Pulmonary artery endothelial cell (primary cell): ENCODE measurements at regions not wholly inside any gene's neighbourhood (a gene's known extent, or its start where the extent isn't known, plus 50 kb on each side); places are given as distances from the start of the nearest gene placed in this dataset.
"Not testable (repeated sequence)": the region's sequence is repeated elsewhere in the genome, so short reads cannot be mapped to it uniquely, and the experiment has no call there.

ENCODE experiments used
- DNase-seq: peaks from one replicate; pipeline ENCODE4 v3.0.0-alpha.2; 2011; ENCODE audit warnings: low read depth, low spot score

GRCh38 chr3:193118907-193119306 lies 122.1 kb upstream of the PLAAT1 start:
- DNase-seq = no peak

DNA sequence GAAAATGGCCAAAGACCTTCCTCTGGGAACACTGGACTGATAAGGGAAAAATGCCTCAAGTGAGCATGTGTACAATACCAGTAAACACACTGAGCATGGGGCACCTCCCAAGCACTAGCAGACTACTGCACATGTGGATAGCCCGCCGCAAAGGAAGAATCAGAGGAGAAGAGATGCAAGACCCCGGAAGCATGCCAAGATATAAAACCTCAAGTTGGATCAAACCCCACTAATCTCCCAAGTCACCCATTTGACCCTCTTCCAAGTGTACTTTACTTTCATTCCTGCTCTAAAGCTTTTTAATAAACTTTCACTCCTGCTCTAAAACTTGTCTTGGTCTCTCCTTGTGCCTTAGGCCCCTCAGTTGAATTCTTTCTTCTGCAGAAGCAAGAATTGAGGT lies 121.1 kb upstream of the PLAAT1 start:
- DNase-seq = no peak

- no peak for DNase-seq
These were observed 116.2 kb upstream of the PLAAT1 start for GRCh38 chr3:193124861-193125260.

DNA sequence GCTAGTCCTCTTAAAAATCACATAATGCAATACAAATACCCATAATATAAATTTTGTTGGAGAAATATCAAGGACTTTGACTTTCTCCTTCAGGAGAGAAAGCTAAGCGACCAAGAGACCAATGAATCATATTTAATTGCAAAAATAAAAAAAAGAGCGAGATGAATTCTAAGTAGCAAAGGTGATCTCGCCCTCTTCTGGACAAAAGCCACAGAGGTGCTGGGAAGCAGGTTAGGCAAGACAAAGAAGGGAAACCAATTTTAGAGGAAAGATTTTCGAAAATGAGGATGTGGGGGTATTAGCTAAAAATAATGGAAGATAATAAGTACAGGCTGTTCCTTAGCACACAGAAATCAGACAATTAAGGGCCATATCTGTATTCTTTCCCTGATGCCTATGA lies 111.4 kb upstream of the PLAAT1 start:
- DNase-seq = no peak

- DNase-seq = no peak
These were observed 110.4 kb upstream of the PLAAT1 start for GRCh38 chr3:193130576-193130975.

DNA sequence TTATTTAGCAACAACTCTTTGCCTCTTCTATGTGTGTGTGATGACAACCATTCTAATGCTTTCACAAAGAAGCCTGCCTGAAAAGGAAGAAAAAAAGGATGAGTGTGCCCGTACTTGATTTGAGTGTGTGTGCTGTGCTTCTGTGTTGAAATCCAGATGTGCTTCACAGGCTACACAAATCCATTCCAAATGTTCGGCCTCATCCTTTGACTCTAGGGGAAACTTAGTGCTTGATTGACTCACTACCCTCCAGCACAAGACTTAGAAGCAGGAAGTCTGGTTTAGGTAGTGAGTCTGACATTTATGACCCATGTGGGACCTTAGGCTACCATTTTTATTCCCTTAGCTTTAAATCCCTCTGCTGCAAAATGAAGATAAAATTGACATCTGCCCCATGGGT lies 108.8 kb upstream of the PLAAT1 start:
- no peak for DNase-seq

GRCh38 chr3:193132964-193133363 lies 108.1 kb upstream of the PLAAT1 start:
- no peak for DNase-seq

GRCh38 chr3:193134856-193135255 lies 106.2 kb upstream of the PLAAT1 start:
- peak; percentile 5 for DNase-seq

DNA sequence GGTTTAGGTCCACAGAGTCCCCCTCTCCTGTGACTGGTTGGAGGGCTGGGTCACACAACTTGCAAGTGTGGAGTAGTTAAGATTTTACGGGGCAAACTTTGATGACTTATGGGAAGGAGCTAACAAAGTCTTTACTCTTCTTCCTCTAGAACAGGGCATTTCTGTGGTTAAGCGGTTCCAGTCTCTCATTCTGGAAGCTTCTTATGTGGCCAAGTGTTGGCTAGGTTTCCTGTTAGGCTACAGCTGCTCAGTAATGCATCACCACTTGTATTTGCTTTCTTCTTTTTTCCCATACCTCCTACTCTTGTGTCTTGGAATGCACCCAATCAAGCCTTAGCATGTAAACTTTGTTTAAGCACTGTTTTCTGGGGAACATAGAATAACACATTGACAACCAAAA lies 100.6 kb upstream of the PLAAT1 start:
- no peak for DNase-seq

GRCh38 chr3:193145248-193145647 lies 95.8 kb upstream of the PLAAT1 start:
- no peak for DNase-seq

DNA sequence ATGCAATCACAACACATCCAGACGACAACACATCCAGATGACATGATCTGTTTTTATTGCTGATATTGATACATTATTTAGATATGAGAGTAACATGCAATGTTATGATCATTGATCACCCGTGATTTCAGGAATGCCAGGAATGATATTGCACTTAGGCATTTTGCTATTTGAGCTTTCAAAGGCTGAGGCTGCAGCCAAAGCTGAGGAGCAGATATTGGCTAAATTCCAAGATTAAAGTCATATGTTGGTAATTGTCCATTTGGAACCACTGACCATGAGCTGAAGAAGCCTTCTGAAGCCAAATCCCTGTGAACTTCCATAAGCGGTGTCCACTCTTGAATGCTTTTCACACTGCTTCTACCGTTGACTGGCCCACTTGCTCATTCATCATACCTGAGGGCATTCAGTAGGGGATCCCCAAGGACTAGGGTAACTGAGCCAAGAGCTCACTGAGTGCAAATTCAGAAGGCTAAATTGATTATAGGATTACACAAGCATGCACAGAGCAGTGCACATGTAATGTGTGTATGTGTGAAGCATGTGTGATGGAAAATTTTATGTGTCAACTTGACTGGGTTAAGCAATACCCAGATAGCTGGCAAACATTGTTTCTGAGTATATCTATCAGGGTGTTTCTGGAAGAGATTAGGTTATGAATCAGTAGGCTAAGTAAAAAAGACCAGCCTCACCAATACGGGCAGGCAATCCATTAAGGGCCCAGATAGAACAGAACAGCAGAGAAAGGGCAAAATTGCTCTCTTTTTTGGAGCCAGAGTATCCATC lies 92.1 kb upstream of the PLAAT1 start:
- DNase-seq = no peak

DNA sequence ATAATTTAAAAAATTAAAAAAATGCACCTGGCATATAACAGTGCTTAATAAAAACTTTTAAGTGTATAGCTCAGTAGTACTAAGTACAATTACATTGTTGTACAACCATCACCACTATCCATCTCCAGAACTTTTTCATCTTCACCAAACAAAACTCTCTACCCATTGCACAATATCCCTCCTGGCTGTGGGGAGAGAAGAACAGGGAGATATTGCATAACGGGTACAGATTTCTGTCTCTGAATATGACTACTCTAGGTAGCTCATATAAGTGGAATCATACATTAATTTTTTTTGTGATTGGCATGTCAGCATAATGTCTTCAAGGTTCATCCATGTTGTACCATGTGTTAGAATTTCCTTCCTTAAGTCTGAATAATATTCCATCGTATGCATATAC lies 91.0 kb upstream of the PLAAT1 start:
- DNase-seq = no peak

DNA sequence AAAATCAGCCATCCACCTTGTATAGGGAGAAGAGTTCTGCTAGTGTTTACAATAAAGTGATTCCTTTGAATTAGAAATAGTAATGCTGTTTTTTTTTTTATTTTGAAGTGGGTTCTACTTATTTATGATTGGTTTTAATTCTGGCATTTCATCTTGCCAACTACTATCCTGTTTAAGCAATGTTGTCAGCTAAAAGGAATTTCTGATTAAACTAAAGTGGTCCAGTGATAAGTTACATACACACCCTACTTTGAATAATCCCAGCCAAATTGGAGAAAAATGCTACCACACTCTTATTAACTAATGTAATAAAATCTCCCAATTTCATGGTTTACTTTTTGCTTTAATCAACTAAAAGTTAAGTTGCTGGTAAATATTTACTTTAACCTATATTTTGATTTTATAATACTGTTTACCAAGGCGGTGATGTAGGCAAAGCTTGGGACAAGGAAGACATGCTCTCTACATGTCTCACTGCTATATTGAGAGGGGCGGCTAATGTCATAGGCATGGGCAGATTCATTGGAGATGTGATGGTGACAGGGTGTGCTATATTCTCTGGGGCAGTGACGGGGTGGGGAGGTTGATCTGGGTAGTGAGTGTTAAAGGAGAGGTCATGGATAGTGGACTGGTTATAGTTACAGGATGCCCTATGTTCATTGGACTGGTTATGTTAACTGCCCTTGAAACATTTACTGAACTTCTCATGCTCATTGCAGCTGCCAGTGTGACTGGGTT lies 85.8 kb upstream of the PLAAT1 start:
- not testable (repeated sequence) for DNase-seq

DNA sequence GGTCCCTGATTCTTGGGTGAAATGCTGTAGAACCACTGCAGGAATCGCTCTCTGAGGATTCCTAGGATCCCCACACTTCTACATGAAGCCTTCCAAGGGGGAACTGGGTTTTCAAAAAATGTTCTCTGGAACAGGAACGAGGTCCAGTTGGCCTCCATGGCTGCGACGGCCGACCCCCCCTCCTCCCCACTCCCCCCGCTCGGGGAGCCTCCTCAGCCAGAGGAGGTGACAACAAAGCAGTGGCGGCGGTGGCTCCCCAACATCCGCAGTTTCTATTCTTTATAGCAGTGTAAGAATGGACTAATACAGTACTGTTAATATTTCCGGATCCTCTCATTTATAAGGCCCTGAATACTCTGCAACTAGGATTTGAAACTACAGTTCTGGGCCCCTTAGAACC lies 84.0 kb upstream of the PLAAT1 start:
- DNase-seq = no peak

DNA sequence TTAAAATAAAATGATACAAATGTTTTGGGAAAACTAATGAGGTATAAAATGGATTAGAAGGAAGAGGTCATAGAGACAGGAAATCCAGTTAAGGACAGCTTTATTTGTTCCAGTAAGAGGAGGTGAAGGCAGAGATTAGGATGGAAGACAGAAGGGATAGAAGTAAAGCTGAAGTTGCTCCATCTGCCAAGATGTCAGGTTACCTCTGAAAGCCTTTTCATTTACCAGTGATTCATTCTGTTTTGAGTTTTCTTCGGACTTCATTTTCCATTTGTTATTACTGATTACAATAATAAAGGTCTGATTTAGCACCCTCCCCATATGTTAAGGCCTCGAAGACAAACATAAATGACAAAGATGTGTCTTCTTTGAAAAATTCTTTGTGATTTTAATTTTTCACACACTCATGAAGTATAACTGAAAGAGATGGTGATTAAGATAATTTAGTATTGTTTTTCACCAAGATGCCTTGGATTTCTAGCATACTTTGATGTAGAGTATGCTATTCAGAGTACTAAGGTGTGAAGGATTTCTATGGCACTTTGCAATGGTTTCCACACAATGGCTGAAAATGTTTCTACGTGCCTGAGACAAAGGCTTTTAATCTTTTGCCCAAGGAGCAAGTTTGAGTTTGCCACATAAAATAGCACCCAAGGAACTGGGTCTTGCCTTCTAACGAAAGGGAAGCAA lies 75.4 kb upstream of the PLAAT1 start:
- DNase-seq = no peak

DNA sequence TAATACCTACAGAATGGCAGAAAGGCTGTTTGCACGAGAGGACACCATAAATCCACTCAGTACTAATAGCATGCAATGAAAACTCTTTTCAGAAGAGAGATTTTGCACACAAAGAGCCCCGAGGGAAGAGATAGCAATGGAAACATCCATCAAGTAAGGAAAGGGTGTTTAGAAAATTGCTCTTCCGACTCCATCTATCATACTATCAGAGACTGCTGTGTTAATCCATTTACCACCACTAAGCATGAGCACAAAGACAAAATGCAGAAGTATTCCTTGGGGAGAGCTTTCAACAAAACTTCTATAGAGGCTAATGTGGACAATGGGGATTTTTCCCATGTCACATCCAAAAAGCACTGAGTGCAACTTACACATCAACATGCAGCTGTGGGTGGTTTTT lies 72.1 kb upstream of the PLAAT1 start:
- DNase-seq = no peak

DNA sequence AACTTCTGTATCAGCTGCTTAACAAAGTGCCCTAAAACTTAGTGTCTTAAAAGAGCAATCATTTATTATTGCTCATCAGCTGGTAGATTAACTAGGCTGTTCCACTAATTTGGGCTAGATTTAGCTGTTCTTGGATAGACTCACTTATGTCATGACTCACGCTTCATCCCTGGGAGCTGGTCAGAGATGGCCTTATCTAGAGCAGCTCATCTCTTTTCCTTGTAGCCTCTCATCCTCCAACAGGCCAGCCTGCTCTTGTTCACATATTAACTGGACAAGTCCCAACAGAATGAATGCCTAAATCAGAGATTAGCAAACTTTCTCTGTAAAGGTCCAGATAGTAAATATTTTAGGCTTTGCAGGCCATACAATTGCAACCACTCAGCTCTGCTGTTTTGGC lies 66.9 kb upstream of the PLAAT1 start:
- DNase-seq = no peak

GRCh38 chr3:193179332-193180012 lies 61.5 kb upstream of the PLAAT1 start:
- not testable (repeated sequence) for DNase-seq

DNA sequence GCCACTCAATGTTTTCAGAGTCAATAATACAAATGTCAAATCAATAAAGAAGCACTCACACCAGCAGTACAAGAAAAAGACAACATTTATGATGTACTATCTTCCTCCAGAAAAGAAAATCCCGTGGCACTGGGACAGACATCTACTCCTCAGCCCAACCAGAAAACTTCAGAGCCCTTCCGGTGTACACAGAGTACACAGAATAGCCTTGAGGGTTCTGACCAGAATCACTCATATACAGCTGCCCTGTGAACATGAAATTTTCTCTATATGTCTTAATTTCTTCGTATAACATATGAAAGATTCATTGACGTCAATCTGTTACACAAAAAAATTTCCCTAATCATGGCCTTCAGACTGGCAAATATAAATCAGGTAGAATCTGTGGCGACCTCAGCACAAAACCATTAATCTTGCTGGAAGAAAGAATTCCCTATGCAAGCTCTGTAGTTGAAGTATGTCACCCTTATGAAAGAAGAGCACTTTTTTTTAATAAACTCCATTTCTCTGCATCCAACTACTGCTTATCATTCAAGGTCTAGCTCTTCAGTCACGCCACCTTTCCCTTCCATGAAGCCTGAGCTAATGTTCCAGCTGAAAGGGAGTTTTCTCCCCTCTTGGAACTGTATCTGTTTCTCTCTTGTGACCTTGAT lies 53.8 kb upstream of the PLAAT1 start:
- no peak for DNase-seq

DNA sequence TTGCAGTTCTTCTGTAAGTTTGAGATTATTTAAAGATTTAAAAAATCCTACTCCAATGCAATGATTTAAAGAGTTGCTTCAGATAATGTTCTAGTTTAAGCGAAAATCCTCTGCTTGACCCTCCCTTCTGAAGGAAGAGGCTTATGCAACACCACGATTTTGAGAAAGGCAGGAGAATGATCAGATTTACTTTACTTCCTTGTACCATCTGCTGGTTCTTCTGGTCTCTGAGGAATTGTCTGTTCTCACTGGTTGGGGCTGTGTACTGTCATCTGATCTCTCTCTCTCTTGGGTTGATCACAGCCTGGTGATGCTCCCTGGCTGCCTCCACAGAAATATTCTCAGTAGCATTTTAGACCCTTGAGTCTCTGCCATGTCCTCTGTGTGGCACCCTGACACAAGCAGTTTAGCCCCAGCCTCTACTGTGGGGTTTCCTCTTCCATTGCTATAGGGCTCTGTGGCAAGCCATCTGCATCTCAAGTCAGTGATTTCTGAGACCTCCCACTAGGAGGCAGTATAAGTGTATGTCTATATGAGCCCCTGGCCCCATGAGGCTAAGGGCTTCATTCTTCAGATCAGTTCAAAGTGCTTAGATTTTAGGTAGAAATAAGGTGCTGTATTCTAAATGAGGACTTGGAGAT lies 50.8 kb upstream of the PLAAT1 start:
- peak; percentile 11 for DNase-seq
